Heart right ventricle (tissue), 16 donors: ENCODE measurements at regions not wholly inside any gene's neighbourhood (a gene's known extent, or its start where the extent isn't known, plus 50 kb on each side); places are given as distances from the start of the nearest gene placed in this dataset.

Source experiments
- ATAC-seq, 8 donors: fragments of 200-7000 bp; cut with Tn5 transposase; one replicate each; pipeline ENCODE4 v1.9.1; 2020; ENCODE audit warnings: mild to moderate bottlenecking in 8 of 8, moderate library complexity in 8 of 8, moderate number of reproducible peaks in 1 of 8
- DNase-seq, 2 donors: peaks; one replicate each; pipeline ENCODE4 v3.0.0-alpha.2; 2020
- H3K27ac ChIP-seq, 10 donors: fragments of 200-600 bp; sonication (generic) in 2 of 10; one replicate each; pipeline versions ENCODE4 v1.5.0 to v1.8.0; 2020 to 2022; ENCODE audit warnings: mild to moderate bottlenecking in 3 of 10
- H3K27me3 ChIP-seq, 7 donors: fragments of 200-600 bp; one replicate each; pipeline ENCODE4 v1.8.0; 2021 to 2022; ENCODE audit warnings: mild to moderate bottlenecking in 2 of 7
- H3K36me3 ChIP-seq, 9 donors: fragments of 200-600 bp; sonication (generic) in 1 of 9; one replicate each; pipeline versions ENCODE4 v1.5.0 to v1.8.0; 2020 to 2022; ENCODE audit warnings: mild to moderate bottlenecking in 2 of 9
- H3K4me1 ChIP-seq, 9 donors: fragments of 200-600 bp; sonication (generic) in 1 of 9; one replicate each; pipeline versions ENCODE4 v1.5.0 to v1.8.0; 2020 to 2022; ENCODE audit warnings: mild to moderate bottlenecking in 4 of 9
- H3K4me3 ChIP-seq, 10 donors: fragments of 200-600 bp; sonication (generic) in 2 of 10; one replicate each; pipeline versions ENCODE4 v1.5.0 to v1.8.0; 2020 to 2022; ENCODE audit warnings: mild to moderate bottlenecking in 7 of 10, moderate library complexity in 2 of 10
- H3K9me3 ChIP-seq, 11 donors: fragments of 200-600 bp in 10 of 11; sonication (generic) in 2 of 11; one replicate each; pipeline versions ENCODE4 v1.5.0 to v1.8.0; 2013 to 2022; ENCODE audit warnings: mild to moderate bottlenecking in 2 of 11, control low read depth in 1 of 11, moderate library complexity in 1 of 11
- WGBS, 2 donors: extraction: QIAGEN DNeasy Blood & Tissue Kit; methylation state at CpG; one replicate each; pipeline ENCODE4 v1.1.7; 2013; ENCODE audit warnings: inconsistent platforms in 1 of 2; 5-methylcytosine and 5-hydroxymethylcytosine counted together
- intact Hi-C, 10 donors: fragments of 100-400 bp; cut with DNase I; formaldehyde crosslinking; loops; one replicate each; pipeline versions ENCODE4 v1.11.1 to v1.14.2; 2022
- TF ChIP-seq, protein P1 (sequence below), 9 donors: fragments of 200-600 bp; sonication (generic) in 2 of 9; IDR thresholded peaks; one replicate each; pipeline versions ENCODE4 v1.5.0 to v1.8.0; 2021 to 2022; ENCODE audit warnings: antibody characterized with exemption in 9 of 9, mild to moderate bottlenecking in 5 of 9, moderate library complexity in 1 of 9
- donor health status: Arrhythmogenic right ventricular cardiomyopathy.
- donor health status: ischemic (EF 13 %, LVEDD 7.1; RV severe dilation, severe dysfunction).
- donor health status: healthy with polysubstance abuse.
- donor health status: DM: no; HTN: yes; CAD: no.
- donor health status: DM: no; HTN: no; CAD: no.
- donor health status: ischemic (EF 25% LVEDD 6.9; RV normal size, moderate dysfunction).
- donor health status: ischemic (EF 25% LVEDD 5.7; RV mildly dilated, moderate dysfunction).
- donor health status: healthy.
- donor health status: DM: yes; HTN: yes; CAD: no.
- donor health status: Ischemic cardiomyopathy.
- donor health status: ischemic (EF 35%, LVEDD 5.7; RV mildly dilated, moderate dysfunction).
- donor health status: nonischemic (EF 11% LVEDD 7.7; RV severe dilation, severe dysfunction).
- donor health status: DM: yes; HTN: yes; CAD: no.
- donor health status: PGD.
- donor health status: ischemic (EF 29% LVEDD 5.4; RV normal size, mild dysfunction).
- donor health status: nonischemic (EF 23%, LVEDD 6.1; RV moderate dilation, normal function).

DNA sequence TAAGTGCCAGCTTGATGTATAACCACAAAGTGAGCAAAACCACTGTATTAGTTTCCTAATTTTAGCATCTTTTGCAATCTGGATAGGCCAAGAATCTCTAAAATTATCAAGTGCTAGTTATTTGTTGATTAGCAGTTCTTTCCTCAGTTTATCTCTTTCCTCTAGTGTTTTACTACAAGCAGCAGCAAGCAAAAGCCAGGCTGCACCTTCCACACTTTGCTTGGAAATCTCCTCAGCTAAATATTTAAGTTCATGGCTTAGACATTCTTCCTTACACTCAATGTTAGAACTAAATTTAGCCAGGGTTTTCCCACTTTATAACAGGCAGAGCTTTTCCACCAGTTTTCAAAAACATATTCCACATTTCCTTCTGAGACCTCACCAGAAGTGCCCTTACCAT, 85.7 kb upstream of the BMPER start:
- TF ChIP-seq, protein P1, sequence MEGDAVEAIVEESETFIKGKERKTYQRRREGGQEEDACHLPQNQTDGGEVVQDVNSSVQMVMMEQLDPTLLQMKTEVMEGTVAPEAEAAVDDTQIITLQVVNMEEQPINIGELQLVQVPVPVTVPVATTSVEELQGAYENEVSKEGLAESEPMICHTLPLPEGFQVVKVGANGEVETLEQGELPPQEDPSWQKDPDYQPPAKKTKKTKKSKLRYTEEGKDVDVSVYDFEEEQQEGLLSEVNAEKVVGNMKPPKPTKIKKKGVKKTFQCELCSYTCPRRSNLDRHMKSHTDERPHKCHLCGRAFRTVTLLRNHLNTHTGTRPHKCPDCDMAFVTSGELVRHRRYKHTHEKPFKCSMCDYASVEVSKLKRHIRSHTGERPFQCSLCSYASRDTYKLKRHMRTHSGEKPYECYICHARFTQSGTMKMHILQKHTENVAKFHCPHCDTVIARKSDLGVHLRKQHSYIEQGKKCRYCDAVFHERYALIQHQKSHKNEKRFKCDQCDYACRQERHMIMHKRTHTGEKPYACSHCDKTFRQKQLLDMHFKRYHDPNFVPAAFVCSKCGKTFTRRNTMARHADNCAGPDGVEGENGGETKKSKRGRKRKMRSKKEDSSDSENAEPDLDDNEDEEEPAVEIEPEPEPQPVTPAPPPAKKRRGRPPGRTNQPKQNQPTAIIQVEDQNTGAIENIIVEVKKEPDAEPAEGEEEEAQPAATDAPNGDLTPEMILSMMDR (IDR thresholded peaks at IDR 0.05) = no peak
- H3K27ac ChIP-seq = no peak overlapping the region
- DNase-seq (no peak), ATAC-seq (no peak)
- H3K4me3 ChIP-seq = no peak overlapping the region
- no peaks in the 10 kb centered on the region for H3K36me3 ChIP-seq
- peaks cover 0 to 18% (median 4%) of the 10 kb centered on the region in 11 donors for H3K9me3 ChIP-seq
- H3K4me1 ChIP-seq = peaks cover 0 to 11% (median 6%) of the 10 kb centered on the region in 9 donors
- H3K27me3 ChIP-seq = no peaks in the 10 kb centered on the region
- intact Hi-C loops = no loop called here

DNA sequence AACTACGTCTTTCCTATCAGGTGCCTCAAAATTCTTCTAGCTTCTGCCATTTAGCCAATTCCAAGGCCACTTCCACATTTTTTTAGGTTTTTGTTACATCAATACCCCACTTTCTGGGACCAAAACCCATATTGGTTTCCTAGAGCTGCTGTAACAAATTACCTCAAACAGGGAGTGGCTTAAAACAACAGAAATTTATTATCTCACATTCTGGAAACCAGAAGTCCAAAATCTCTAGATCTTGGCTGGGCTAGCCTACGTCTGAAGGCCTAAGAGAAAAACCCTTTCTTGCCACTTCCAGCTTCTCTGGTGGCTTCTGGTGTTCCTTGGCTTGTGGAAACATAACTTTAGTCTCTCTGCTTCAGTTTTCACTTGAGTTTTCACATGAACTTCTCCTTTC, 85.1 kb upstream of the BMPER start:
- ATAC-seq (no peak), DNase-seq (no peak)
- 82 to 93% methylated on average over 2 of the region's 2 CpGs for WGBS, 2 donors
- intact Hi-C loops = no loop called here
- no peak overlapping the region for H3K4me3 ChIP-seq
- TF ChIP-seq, protein P1 (IDR thresholded peaks at IDR 0.05) = no peak
- H3K9me3 ChIP-seq = peaks cover 0 to 18% (median 4%) of the 10 kb centered on the region in 11 donors
- no peak overlapping the region for H3K27ac ChIP-seq
- H3K36me3 ChIP-seq = no peaks in the 10 kb centered on the region
- H3K27me3 ChIP-seq = no peaks in the 10 kb centered on the region
- peaks cover 0 to 9% (median 5%) of the 10 kb centered on the region in 9 donors for H3K4me1 ChIP-seq

DNA sequence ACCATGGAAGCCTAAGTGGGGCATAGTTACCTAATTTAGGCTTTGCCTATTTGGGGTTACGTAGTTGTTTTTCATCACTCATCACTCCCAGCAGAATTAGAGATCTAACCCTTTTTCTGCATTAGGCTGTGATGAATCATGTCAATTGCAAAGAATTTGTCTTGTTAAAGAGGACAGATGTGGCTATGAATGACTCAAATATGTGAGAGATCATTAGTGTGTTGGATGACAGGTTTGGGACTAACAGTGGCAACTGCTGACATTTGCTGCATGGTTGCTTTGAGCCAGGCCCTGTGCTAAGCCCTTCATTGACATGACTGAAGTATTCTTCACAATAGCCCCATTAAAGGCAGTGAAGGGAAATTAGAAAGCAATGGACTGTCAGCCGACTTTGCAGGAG, 83.4 kb upstream of the BMPER start:
- ATAC-seq = no peak
- no peaks in the 10 kb centered on the region for H3K4me1 ChIP-seq
- intact Hi-C loops = no loop called here
- H3K27ac ChIP-seq = no peak overlapping the region
- no peak overlapping the region for H3K4me3 ChIP-seq
- H3K27me3 ChIP-seq = no peaks in the 10 kb centered on the region
- H3K36me3 ChIP-seq = no peaks in the 10 kb centered on the region
- WGBS, 2 donors = 92 to 94% methylated on average over 2 of the region's 2 CpGs
- peaks cover 0 to 18% (median 4%) of the 10 kb centered on the region in 11 donors for H3K9me3 ChIP-seq
- no peak for DNase-seq
- TF ChIP-seq, protein P1 (IDR thresholded peaks at IDR 0.05) = no peak

DNA sequence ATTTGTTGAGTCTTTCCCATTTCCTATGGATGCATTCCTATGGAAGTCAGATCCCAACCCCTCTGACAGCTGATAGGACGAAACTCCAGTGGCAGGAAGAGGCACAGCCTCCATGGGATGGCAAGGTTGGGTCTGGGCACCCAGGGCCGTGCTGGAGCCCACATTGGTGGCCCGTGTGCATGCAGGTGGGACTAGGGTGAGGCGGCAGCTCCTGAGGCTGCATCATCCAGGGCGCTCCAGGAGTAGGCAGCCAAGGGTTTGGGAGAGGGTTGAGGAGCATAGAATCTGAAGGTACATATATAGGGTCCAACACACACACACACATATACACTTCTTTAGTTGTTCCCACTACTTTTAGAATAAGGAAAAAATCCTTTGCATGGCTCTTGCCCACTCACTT, 81.4 kb upstream of the BMPER start:
- no peak overlapping the region for H3K4me3 ChIP-seq
- no peaks in the 10 kb centered on the region for H3K27me3 ChIP-seq
- H3K4me1 ChIP-seq = no peaks in the 10 kb centered on the region
- intact Hi-C loops = no loop called here
- TF ChIP-seq, protein P1 (IDR thresholded peaks at IDR 0.05) = no peak
- no peak overlapping the region for H3K27ac ChIP-seq
- H3K9me3 ChIP-seq = peaks cover 0 to 17% (median 0%) of the 10 kb centered on the region in 11 donors
- DNase-seq = no peak
- no peaks in the 10 kb centered on the region for H3K36me3 ChIP-seq
- WGBS, 2 donors = 96 to 98% methylated on average over 5 of the region's 5 CpGs
- ATAC-seq = no peak
